ENCODE measurements at regions not wholly inside any gene's neighbourhood (a gene's known extent, or its start where the extent isn't known, plus 50 kb on each side); places are given as distances from the start of the nearest gene placed in this dataset.

DNA sequence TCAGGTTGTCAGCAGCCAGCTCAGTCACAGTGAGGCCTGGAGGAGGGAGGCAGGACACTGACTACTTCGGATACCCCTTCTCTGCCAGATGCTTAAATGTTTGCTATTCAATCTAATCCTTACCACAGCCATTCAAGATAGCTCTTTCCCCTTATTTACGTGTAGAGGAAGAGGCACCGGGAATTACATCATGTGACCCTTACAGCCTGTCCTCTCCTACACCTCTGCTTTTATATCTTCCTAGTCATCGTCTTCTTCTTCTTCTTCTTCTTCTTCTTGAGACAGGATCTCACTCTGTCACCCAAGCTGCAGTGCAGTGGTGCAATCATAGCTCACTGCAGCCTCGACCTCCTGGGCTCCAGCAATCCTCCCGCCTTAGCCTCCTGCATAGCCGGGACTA, 148.1 kb upstream of the NEDD9 start:
- POLR2A ChIA-PET: interaction anchor here (0.6 to 0.9 kb wide), 2 partner anchors 32 to 188 kb away, joined by 3 to 7 read pairs; no protein-coding TSS in a partner anchor
- H3K4me3 ChIP-seq (ENCODE audit: low read depth, low read length): no peak overlapping the region
- no peaks in the 10 kb centered on the region for H3K4me1 ChIP-seq (ENCODE audit: control insufficient read depth, insufficient read depth, low read length)
- no peak overlapping the region for H3K27ac ChIP-seq (ENCODE audit: extremely low read depth, low read depth, low read length)
- CTCF ChIA-PET: interaction anchor here (0.6 to 3.0 kb wide), 5 partner anchors 11 to 207 kb away, joined by 3 to 12 read pairs (median 3); no protein-coding TSS in a partner anchor
- TF ChIP-seq ZIC2 (tag by site-specific recombination; IDR thresholded peaks at IDR 0.05): no peak
- TF ChIP-seq ZNF169 (tag by site-specific recombination; IDR thresholded peaks at IDR 0.05): no peak
- TF ChIP-seq ZNF214 (tag by site-specific recombination; IDR thresholded peaks at IDR 0.05; ENCODE audit: borderline replicate concordance): no peak
- TF ChIP-seq, protein P1, sequence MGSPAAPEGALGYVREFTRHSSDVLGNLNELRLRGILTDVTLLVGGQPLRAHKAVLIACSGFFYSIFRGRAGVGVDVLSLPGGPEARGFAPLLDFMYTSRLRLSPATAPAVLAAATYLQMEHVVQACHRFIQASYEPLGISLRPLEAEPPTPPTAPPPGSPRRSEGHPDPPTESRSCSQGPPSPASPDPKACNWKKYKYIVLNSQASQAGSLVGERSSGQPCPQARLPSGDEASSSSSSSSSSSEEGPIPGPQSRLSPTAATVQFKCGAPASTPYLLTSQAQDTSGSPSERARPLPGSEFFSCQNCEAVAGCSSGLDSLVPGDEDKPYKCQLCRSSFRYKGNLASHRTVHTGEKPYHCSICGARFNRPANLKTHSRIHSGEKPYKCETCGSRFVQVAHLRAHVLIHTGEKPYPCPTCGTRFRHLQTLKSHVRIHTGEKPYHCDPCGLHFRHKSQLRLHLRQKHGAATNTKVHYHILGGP (tag by site-specific recombination; IDR thresholded peaks at IDR 0.05): no peak
- TF ChIP-seq ZNF423 (tag by site-specific recombination; IDR thresholded peaks at IDR 0.05): no peak
- TF ChIP-seq OSR2 (tag by site-specific recombination; IDR thresholded peaks at IDR 0.05): no peak
- TF ChIP-seq, protein P2, sequence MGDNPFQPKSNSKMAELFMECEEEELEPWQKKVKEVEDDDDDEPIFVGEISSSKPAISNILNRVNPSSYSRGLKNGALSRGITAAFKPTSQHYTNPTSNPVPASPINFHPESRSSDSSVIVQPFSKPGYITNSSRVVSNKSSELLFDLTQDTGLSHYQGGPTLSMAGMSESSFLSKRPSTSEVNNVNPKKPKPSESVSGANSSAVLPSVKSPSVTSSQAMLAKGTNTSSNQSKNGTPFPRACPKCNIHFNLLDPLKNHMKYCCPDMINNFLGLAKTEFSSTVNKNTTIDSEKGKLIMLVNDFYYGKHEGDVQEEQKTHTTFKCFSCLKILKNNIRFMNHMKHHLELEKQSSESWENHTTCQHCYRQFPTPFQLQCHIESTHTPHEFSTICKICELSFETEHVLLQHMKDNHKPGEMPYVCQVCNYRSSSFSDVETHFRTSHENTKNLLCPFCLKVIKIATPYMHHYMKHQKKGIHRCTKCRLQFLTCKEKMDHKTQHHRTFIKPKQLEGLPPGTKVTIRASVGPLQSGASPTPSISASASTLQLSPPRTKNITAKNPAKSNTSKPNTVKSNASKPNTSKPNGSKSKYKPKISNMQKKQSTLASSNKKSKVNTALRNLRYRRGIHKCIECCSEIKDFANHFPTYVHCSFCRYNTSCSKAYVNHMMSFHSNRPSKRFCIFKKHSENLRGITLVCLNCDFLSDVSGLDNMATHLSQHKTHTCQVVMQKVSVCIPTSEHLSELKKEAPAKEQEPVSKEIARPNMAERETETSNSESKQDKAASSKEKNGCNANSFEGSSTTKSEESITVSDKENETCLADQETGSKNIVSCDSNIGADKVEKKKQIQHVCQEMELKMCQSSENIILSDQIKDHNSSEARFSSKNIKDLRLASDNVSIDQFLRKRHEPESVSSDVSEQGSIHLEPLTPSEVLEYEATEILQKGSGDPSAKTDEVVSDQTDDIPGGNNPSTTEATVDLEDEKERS (tag by site-specific recombination; IDR thresholded peaks at IDR 0.05): no peak
- TF ChIP-seq BCL11B (tag by site-specific recombination; IDR thresholded peaks at IDR 0.05; ENCODE audit: low read depth): no peak
- no peak for TF ChIP-seq ZNF341 (tag by site-specific recombination; IDR thresholded peaks at IDR 0.05; ENCODE audit: low read depth)
- no peaks in the 10 kb centered on the region for H3K36me3 ChIP-seq (ENCODE audit: control insufficient read depth in 2 of 2, insufficient read depth in 1 of 2, low read length in 2 of 2)
- H3K9me3 ChIP-seq (ENCODE audit: control insufficient read depth, insufficient read depth, low read depth, low read length): no peaks in the 10 kb centered on the region

DNA sequence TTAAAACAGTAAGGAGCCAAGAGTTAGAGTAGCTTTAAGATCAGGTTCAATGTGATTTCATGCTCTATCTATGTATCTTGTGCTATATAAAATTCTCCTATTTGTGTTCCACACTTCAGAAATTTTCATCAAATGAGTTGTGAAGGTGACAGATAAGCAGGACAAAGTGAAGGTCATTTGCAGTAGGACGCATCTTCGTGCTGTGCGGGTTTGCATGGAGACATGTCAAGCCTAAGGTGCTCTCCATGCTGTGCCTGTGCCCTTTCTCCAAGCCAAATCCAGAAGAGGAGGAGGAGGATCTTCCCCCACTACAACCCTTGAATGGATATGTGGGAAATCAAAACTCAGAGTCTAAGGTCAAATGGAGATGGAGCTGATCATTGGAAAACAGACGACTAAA, 147.3 kb upstream of the NEDD9 start:
- H3K4me3 ChIP-seq (ENCODE audit: low read depth, low read length): no peak overlapping the region
- H3K36me3 ChIP-seq (ENCODE audit: control insufficient read depth in 2 of 2, insufficient read depth in 1 of 2, low read length in 2 of 2): no peaks in the 10 kb centered on the region
- POLR2A ChIA-PET: interaction anchor here (0.6 to 0.9 kb wide), 2 partner anchors 32 to 187 kb away, joined by 3 to 7 read pairs; no protein-coding TSS in a partner anchor
- CTCF ChIA-PET: interaction anchor here (0.7 to 3.0 kb wide), 2 partner anchors 116 to 425 kb away, joined by 3 to 12 read pairs; no protein-coding TSS in a partner anchor
- H3K9me3 ChIP-seq (ENCODE audit: control insufficient read depth, insufficient read depth, low read depth, low read length): no peaks in the 10 kb centered on the region
- H3K27ac ChIP-seq (ENCODE audit: extremely low read depth, low read depth, low read length): no peak overlapping the region
- TF ChIP-seq, protein P3, sequence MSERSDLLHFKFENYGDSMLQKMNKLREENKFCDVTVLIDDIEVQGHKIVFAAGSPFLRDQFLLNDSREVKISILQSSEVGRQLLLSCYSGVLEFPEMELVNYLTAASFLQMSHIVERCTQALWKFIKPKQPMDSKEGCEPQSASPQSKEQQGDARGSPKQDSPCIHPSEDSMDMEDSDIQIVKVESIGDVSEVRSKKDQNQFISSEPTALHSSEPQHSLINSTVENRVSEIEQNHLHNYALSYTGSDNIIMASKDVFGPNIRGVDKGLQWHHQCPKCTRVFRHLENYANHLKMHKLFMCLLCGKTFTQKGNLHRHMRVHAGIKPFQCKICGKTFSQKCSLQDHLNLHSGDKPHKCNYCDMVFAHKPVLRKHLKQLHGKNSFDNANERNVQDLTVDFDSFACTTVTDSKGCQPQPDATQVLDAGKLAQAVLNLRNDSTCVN (tag by site-specific recombination; optimal IDR thresholded peaks at IDR 0.05): no peak
- no peaks in the 10 kb centered on the region for H3K4me1 ChIP-seq (ENCODE audit: control insufficient read depth, insufficient read depth, low read length)

DNA sequence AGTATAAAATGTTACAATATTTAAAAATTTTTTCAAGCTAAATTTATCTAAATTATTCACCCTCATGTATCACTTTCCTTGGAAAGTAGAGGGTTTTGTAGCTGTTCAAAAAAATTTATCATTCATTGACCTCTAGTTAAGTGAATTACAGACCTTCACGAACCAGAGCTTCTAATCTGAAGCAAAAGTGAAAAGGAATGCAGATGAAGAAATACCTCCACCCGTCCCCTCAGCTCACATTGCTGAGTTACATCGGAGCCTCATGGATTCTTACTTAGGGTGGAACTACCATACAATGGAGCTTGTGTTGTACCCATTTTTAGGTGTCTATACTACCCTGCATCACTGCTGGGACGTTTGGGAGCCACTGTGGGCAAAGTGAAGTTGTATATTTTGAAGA, 146.2 kb upstream of the NEDD9 start:
- ChIA-PET CTCF (interaction anchor here (0.6 to 3.0 kb wide), 4 partner anchors 20 to 228 kb away, joined by 3 to 12 read pairs (median 4); no protein-coding TSS in a partner anchor), POLR2A (no interaction called here)
- H3K36me3 ChIP-seq (ENCODE audit: control insufficient read depth in 2 of 2, insufficient read depth in 1 of 2, low read length in 2 of 2): no peaks in the 10 kb centered on the region
- no peaks in the 10 kb centered on the region for H3K4me1 ChIP-seq (ENCODE audit: control insufficient read depth, insufficient read depth, low read length)
- no peak overlapping the region for H3K27ac ChIP-seq (ENCODE audit: extremely low read depth, low read depth, low read length)
- H3K4me3 ChIP-seq (ENCODE audit: low read depth, low read length): no peak overlapping the region
- H3K9me3 ChIP-seq (ENCODE audit: control insufficient read depth, insufficient read depth, low read depth, low read length): no peaks in the 10 kb centered on the region
- TF ChIP-seq GLI4 (tag by site-specific recombination; IDR thresholded peaks at IDR 0.05): no peak
- no peak for TF ChIP-seq ZNF701 (tag by site-specific recombination; IDR thresholded peaks at IDR 0.05)
- TF ChIP-seq ZNF610 (tag by site-specific recombination; IDR thresholded peaks at IDR 0.05; ENCODE audit: borderline replicate concordance): no peak
- TF ChIP-seq ZBTB21 (tag by site-specific recombination; IDR thresholded peaks at IDR 0.05): no peak
- TF ChIP-seq MEIS1 (CRISPR knock-in tag; IDR thresholded peaks at IDR 0.05; ENCODE audit: borderline replicate concordance): no peak
- TF ChIP-seq, protein P4, sequence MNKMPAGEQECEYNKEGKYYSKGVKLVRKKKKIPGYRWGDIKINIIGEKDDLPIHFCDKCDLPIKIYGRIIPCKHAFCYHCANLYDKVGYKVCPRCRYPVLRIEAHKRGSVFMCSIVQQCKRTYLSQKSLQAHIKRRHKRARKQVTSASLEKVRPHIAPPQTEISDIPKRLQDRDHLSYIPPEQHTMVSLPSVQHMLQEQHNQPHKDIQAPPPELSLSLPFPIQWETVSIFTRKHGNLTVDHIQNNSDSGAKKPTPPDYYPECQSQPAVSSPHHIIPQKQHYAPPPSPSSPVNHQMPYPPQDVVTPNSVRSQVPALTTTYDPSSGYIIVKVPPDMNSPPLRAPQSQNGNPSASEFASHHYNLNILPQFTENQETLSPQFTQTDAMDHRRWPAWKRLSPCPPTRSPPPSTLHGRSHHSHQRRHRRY (tag by site-specific recombination; IDR thresholded peaks at IDR 0.05): no peak
- no peak for TF ChIP-seq ZNF2 (tag by site-specific recombination; IDR thresholded peaks at IDR 0.05)
- TF ChIP-seq, protein P5, sequence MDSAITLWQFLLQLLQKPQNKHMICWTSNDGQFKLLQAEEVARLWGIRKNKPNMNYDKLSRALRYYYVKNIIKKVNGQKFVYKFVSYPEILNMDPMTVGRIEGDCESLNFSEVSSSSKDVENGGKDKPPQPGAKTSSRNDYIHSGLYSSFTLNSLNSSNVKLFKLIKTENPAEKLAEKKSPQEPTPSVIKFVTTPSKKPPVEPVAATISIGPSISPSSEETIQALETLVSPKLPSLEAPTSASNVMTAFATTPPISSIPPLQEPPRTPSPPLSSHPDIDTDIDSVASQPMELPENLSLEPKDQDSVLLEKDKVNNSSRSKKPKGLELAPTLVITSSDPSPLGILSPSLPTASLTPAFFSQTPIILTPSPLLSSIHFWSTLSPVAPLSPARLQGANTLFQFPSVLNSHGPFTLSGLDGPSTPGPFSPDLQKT (IDR thresholded peaks at IDR 0.05; ENCODE audit: borderline replicate concordance, low read depth, low read length): no peak
- TF ChIP-seq ZNF621 (tag by site-specific recombination; IDR thresholded peaks at IDR 0.05): no peak
- TF ChIP-seq, protein P6, sequence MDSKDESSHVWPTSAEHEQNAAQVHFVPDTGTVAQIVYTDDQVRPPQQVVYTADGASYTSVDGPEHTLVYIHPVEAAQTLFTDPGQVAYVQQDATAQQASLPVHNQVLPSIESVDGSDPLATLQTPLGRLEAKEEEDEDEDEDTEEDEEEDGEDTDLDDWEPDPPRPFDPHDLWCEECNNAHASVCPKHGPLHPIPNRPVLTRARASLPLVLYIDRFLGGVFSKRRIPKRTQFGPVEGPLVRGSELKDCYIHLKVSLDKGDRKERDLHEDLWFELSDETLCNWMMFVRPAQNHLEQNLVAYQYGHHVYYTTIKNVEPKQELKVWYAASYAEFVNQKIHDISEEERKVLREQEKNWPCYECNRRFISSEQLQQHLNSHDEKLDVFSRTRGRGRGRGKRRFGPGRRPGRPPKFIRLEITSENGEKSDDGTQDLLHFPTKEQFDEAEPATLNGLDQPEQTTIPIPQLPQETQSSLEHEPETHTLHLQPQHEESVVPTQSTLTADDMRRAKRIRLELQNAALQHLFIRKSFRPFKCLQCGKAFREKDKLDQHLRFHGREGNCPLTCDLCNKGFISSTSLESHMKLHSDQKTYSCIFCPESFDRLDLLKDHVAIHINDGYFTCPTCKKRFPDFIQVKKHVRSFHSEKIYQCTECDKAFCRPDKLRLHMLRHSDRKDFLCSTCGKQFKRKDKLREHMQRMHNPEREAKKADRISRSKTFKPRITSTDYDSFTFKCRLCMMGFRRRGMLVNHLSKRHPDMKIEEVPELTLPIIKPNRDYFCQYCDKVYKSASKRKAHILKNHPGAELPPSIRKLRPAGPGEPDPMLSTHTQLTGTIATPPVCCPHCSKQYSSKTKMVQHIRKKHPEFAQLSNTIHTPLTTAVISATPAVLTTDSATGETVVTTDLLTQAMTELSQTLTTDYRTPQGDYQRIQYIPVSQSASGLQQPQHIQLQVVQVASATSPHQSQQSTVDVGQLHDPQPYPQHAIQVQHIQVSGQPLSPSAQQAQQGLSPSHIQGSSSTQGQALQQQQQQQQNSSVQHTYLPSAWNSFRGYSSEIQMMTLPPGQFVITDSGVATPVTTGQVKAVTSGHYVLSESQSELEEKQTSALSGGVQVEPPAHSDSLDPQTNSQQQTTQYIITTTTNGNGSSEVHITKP (tag by site-specific recombination; IDR thresholded peaks at IDR 0.05): no peak
